ENCODE measurements at regions not wholly inside any gene's neighbourhood (a gene's known extent, or its start where the extent isn't known, plus 50 kb on each side); places are given as distances from the start of the nearest gene placed in this dataset.

DNA sequence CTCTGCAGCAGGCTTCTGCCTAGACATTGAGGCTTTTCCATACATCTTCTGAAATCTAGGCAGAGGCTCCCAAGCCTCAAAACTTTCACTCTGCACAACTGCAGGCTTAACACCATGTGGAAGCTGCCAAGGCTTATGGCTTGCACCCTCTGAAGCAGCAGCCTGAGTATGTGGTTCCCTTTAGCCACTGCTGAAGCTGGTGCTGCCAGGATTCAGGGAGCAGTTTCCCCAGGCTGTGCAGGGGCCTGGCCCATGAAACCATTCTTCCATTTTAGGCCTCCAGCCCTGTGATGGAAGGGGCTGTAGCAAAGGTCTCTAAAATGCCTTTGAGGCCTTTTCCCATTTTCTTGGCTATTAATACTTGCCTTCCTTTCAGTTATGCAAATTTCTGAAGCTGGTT lies 680.3 kb upstream of the FTMT start:
- Histone ChIP-seq H3K36me3 (replicated peaks in 1 of 2; ENCODE audit: control insufficient read depth in 1 of 2, insufficient read depth in 2 of 2, low read length in 1 of 2) (no peaks in the 10 kb centered on the region), H3K4me1 (ENCODE audit: control insufficient read depth in 1 of 2, insufficient read depth in 2 of 2, low read depth in 1 of 2, low read length in 1 of 2) (peaks cover 0 to 4% of the 10 kb centered on the region in 2 experiments; a peak in 2 of 4 replicates), H3K9me3 (no peaks in the 10 kb centered on the region), H3K4me2 (no peak overlapping the region), H2AFZ (ENCODE audit: low read depth) (peak overlapping the region; percentile 20; the same call in 1 of the 2 replicates), H3F3A (replicated peaks; ENCODE audit: insufficient read depth) (no peaks in the 10 kb centered on the region), H3K79me2 (ENCODE audit: insufficient read depth) (no peaks in the 10 kb centered on the region), H3K27me3 (ENCODE audit: insufficient read depth) (no peaks in the 10 kb centered on the region), H3K4me3 (ENCODE audit: low read depth in 2 of 2, low read length in 1 of 2) (no peak overlapping the region), H3K27ac (ENCODE audit: low read depth in 2 of 2, low read length in 1 of 2) (peak overlapping the region in 1 of 2 experiments; percentile 39; a peak in 1 of 4 replicates), H4K20me1 (ENCODE audit: insufficient read depth) (no peaks in the 10 kb centered on the region), H3K9ac (no peak overlapping the region), H3K9me2 (no peaks in the 10 kb centered on the region)
- TF ChIP-seq YY1 (IDR thresholded peaks at IDR 0.05; ENCODE audit: low read depth) (no peak), RCOR1 (IDR thresholded peaks at IDR 0.05; ENCODE audit: low read length) (no peak), RAD21 (IDR thresholded peaks at IDR 0.05; ENCODE audit: low read length) (no peak)
- TF ChIP-seq, protein P1, sequence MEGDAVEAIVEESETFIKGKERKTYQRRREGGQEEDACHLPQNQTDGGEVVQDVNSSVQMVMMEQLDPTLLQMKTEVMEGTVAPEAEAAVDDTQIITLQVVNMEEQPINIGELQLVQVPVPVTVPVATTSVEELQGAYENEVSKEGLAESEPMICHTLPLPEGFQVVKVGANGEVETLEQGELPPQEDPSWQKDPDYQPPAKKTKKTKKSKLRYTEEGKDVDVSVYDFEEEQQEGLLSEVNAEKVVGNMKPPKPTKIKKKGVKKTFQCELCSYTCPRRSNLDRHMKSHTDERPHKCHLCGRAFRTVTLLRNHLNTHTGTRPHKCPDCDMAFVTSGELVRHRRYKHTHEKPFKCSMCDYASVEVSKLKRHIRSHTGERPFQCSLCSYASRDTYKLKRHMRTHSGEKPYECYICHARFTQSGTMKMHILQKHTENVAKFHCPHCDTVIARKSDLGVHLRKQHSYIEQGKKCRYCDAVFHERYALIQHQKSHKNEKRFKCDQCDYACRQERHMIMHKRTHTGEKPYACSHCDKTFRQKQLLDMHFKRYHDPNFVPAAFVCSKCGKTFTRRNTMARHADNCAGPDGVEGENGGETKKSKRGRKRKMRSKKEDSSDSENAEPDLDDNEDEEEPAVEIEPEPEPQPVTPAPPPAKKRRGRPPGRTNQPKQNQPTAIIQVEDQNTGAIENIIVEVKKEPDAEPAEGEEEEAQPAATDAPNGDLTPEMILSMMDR (IDR thresholded peaks at IDR 0.05) = no peak
- TF ChIP-seq, protein P2, sequence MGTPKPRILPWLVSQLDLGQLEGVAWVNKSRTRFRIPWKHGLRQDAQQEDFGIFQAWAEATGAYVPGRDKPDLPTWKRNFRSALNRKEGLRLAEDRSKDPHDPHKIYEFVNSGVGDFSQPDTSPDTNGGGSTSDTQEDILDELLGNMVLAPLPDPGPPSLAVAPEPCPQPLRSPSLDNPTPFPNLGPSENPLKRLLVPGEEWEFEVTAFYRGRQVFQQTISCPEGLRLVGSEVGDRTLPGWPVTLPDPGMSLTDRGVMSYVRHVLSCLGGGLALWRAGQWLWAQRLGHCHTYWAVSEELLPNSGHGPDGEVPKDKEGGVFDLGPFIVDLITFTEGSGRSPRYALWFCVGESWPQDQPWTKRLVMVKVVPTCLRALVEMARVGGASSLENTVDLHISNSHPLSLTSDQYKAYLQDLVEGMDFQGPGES (IDR thresholded peaks at IDR 0.05; ENCODE audit: low read depth, low read length) = no peak
- POLR2A ChIA-PET = no interaction called here
- CTCF ChIA-PET = interaction anchor here (1.5 kb wide), 1 partner anchor 20 kb away, joined by 4 read pairs; no protein-coding TSS in a partner anchor
- no peak for DNase-seq

DNA sequence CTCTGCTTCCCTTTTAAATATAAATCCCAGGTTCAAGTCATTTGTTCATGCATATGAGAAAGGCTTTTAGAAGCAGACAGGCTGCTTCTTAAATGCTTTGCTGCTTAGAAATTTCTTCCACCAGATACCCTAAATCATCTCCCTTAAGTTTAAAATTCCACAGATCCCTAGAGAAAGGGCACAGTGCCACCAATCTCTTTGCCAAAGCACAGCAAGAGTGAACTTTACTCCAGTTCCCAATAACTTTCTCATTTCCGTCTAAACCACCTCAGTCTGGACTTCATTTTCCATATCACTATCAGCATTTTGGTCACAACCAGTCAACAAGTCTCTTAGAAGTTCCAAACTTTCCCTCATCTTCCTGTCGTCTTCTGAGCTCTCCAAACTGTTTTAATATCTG lies 679.8 kb upstream of the FTMT start:
- Histone ChIP-seq H3K9me3 (no peaks in the 10 kb centered on the region), H3K4me2 (no peak overlapping the region), H3F3A (replicated peaks; ENCODE audit: insufficient read depth) (no peaks in the 10 kb centered on the region), H3K4me3 (ENCODE audit: low read depth in 2 of 2, low read length in 1 of 2) (no peak overlapping the region), H3K4me1 (ENCODE audit: control insufficient read depth in 1 of 2, insufficient read depth in 2 of 2, low read depth in 1 of 2, low read length in 1 of 2) (peaks cover 0 to 4% of the 10 kb centered on the region in 2 experiments; a peak in 2 of 4 replicates), H3K79me2 (ENCODE audit: insufficient read depth) (no peaks in the 10 kb centered on the region), H3K36me3 (replicated peaks in 1 of 2; ENCODE audit: control insufficient read depth in 1 of 2, insufficient read depth in 2 of 2, low read length in 1 of 2) (no peaks in the 10 kb centered on the region), H3K27me3 (ENCODE audit: insufficient read depth) (no peaks in the 10 kb centered on the region), H3K9ac (no peak overlapping the region), H3K9me2 (no peaks in the 10 kb centered on the region), H2AFZ (ENCODE audit: low read depth) (peak overlapping the region; percentile 20; the same call in 1 of the 2 replicates), H3K27ac (ENCODE audit: low read depth in 2 of 2, low read length in 1 of 2) (peak overlapping the region in 1 of 2 experiments; percentile 39; a peak in 1 of 4 replicates), H4K20me1 (ENCODE audit: insufficient read depth) (no peaks in the 10 kb centered on the region)
- TF ChIP-seq, protein P1 (IDR thresholded peaks at IDR 0.05) = peak; percentile 15; the same call in 1 of the 2 replicates
- TF ChIP-seq SMC3 (IDR thresholded peaks at IDR 0.05; ENCODE audit: low read depth, low read length) (no peak), FOSL2 (IDR thresholded peaks at IDR 0.05; ENCODE audit: borderline replicate concordance, low read depth) (no peak), RFX5 (IDR thresholded peaks at IDR 0.05; ENCODE audit: low read length) (no peak)
- TF ChIP-seq, protein P3, sequence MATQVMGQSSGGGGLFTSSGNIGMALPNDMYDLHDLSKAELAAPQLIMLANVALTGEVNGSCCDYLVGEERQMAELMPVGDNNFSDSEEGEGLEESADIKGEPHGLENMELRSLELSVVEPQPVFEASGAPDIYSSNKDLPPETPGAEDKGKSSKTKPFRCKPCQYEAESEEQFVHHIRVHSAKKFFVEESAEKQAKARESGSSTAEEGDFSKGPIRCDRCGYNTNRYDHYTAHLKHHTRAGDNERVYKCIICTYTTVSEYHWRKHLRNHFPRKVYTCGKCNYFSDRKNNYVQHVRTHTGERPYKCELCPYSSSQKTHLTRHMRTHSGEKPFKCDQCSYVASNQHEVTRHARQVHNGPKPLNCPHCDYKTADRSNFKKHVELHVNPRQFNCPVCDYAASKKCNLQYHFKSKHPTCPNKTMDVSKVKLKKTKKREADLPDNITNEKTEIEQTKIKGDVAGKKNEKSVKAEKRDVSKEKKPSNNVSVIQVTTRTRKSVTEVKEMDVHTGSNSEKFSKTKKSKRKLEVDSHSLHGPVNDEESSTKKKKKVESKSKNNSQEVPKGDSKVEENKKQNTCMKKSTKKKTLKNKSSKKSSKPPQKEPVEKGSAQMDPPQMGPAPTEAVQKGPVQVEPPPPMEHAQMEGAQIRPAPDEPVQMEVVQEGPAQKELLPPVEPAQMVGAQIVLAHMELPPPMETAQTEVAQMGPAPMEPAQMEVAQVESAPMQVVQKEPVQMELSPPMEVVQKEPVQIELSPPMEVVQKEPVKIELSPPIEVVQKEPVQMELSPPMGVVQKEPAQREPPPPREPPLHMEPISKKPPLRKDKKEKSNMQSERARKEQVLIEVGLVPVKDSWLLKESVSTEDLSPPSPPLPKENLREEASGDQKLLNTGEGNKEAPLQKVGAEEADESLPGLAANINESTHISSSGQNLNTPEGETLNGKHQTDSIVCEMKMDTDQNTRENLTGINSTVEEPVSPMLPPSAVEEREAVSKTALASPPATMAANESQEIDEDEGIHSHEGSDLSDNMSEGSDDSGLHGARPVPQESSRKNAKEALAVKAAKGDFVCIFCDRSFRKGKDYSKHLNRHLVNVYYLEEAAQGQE (IDR thresholded peaks at IDR 0.05; ENCODE audit: low read depth, low read length) = no peak
- TF ChIP-seq, protein P4, sequence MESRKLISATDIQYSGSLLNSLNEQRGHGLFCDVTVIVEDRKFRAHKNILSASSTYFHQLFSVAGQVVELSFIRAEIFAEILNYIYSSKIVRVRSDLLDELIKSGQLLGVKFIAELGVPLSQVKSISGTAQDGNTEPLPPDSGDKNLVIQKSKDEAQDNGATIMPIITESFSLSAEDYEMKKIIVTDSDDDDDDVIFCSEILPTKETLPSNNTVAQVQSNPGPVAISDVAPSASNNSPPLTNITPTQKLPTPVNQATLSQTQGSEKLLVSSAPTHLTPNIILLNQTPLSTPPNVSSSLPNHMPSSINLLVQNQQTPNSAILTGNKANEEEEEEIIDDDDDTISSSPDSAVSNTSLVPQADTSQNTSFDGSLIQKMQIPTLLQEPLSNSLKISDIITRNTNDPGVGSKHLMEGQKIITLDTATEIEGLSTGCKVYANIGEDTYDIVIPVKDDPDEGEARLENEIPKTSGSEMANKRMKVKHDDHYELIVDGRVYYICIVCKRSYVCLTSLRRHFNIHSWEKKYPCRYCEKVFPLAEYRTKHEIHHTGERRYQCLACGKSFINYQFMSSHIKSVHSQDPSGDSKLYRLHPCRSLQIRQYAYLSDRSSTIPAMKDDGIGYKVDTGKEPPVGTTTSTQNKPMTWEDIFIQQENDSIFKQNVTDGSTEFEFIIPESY (IDR thresholded peaks at IDR 0.05; ENCODE audit: borderline replicate concordance, low read depth) = no peak
- WGBS (ENCODE audit: low lambda C conversion rate) = 57% methylated on average over 2 of the region's 2 CpGs
- CTCF ChIA-PET = interaction anchor here (1.5 kb wide), 1 partner anchor 20 kb away, joined by 4 read pairs; no protein-coding TSS in a partner anchor
- DNase-seq = no peak
- POLR2A ChIA-PET = no interaction called here

Data from SK-N-SH (cell line).